T1000 (cell line): ENCODE measurements at regions not wholly inside any gene's neighbourhood (a gene's known extent, or its start where the extent isn't known, plus 50 kb on each side); places are given as distances from the start of the nearest gene placed in this dataset.
"Not testable (repeated sequence)": the region's sequence is repeated elsewhere in the genome, so short reads cannot be mapped to it uniquely, and the experiment has no call there.

ENCODE experiments used
- DNase-seq: peaks from one replicate; lab custom pipeline; 2025; ENCODE audit warnings: mixed read lengths; lab: John Stamatoyannopoulos, UW

- not testable (repeated sequence) for DNase-seq
These were observed 1497.2 kb upstream of the TPTE start for GRCh38 chr21:9024006-9024767.

- DNase-seq: not testable (repeated sequence)
These were observed 1494.5 kb upstream of the TPTE start for GRCh38 chr21:9026729-9027416.

- not testable (repeated sequence) for DNase-seq
These were observed 1494.0 kb upstream of the TPTE start for GRCh38 chr21:9027417-9027800.

DNA sequence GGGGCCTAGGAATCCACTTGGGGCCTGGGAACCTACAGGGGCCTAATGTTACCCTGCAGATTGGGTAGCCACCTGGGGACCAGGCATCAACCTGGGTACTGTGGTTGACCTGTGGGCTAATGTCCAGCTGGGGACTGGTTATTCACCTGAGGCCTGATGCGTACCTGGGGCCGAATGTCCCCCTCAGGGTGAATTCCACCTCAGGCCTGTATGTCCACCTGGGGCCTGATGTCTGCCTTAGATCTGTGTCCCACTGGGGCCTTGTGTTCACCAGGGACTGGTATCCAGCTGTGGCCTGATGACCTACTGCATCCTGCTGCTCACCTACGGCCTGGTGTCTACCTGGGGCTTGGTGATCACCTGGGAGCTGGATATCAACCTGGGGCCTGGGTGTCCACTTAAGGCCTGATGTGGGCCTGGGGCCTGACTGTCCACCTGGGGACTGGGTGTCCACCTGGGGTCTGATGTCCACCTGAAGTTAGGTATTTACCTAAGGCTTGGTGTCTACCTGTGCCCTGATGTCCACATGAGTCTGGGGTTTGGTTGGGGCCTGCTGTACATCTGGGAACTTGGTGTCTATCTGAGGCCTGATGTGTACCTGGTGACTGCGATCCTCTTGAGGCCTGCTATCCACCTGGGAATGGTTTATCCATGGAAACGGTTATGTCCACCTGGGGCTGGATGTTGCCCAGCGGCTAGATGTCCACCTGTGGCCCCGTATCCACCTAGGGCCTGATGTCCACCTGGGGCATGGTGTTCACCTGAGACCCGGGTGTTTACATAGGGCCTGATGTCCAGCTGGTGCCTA, 1492.6 kb upstream of the TPTE start:
- DNase-seq: not testable (repeated sequence)

DNA sequence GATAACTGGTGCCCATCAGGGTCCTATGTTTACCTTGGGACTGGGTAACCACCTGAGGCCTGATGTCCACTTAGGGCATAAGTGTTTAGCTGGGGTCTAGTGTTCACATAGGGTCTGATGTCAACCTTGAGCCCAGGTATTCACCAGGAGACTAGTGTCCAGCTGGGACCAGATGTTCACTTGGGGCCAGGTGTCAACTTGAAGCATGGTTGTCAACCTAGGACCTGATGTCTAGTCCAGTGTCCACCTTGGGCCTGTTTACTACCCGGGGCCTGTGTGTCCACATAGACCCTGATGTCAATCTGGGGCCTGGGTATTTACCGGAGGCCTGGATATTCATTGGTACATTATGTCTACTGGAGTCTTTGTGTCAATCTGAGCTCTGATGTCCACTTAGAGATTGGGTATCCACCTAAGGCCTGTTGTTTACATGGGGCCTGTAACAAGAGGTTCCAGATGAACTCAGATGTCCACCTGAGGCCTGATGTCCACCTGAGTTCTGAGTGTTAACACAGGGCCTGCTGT, 1491.2 kb upstream of the TPTE start:
- not testable (repeated sequence) for DNase-seq

- DNase-seq: not testable (repeated sequence)
These were observed 1489.7 kb upstream of the TPTE start for GRCh38 chr21:9031482-9032374.

DNA sequence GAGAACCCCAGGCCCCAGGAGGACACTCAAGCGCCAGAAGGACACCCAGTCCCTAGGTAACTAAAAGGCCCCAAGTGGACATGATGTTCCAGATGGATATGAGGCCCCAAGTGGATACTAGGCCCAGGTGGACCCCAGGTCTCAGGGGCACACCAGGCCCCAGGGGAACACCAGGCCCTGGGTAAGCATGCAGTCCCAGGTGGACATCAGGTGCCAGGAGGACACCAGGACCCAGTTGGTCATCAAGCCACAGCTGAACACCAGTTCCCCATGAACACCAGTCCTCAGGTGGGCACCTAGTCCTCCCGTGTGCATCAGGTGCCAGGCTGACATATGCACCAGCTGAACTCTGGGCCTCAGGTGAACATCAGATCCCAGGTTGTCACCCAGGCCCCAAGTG, 1488.8 kb upstream of the TPTE start:
- not testable (repeated sequence) for DNase-seq

DNA sequence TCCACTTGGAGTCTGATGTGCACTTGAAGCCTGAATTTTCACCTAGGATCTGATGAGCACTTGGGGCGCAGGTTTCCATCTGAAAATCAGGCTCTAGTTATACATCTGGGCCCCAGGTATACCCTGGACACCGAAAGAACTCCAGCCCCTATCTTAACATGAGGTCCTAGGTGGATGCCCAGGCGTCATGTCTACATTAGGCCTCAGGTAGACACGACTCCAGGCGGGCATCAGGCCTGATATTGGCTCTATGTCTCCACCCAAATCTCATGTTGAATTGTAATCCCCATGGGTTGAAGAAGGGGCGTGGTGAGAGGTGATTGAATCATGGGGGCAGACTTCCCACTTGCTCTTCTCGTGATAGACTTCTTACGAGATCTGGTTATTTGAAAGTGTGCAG, 1488.1 kb upstream of the TPTE start:
- DNase-seq: not testable (repeated sequence)

DNA sequence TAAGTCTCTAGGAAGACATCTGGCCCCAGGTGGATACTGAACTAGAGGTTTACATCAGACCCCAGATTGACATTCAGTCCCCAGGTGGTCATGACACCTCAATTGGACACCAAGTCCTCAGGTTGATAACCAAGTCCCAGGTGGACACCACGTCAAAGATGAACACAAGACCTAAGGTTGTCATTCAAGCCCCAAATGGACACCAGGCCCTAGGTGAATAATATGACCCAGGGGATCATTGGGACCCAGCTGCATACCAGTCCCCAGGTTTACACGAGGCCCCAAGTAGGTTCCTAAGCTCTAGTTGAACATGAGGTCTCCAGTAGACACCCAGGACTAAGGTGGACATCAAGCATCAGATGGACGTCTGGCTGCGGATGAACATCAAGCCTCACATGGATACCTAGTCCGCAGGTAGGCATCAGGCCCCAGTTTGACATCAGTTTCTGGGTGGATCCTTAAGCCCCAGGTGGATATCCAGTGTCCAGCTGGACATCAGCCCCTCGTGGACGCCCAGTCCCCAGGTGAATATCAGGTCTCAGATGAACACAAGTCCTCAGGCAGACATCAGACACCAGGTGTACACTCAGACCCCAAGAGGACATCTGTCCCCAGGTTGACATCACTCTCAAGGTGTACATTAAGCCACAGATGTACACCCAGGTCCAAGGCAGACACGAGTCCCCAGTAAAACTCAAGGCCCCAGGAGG, 1486.7 kb upstream of the TPTE start:
- not testable (repeated sequence) for DNase-seq

DNA sequence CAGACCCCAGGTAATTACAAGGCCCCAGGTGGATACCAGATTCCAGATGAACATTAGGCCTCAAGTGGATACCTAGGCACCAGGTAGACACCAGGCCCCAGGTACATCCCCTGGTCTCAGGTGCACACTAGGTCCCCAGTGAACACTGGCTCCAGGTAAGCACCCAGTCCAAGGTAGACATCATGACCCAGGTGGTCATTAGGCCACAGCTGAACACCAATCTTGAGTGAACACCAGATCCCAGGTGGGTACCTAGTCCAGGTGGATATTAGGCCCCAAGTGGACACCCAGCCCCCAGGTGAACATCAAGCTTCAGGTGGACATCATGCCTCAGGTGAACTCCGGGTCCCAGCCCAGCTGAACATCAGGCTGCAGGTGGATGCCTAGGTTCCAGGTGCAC, 1486.2 kb upstream of the TPTE start:
- not testable (repeated sequence) for DNase-seq

DNA sequence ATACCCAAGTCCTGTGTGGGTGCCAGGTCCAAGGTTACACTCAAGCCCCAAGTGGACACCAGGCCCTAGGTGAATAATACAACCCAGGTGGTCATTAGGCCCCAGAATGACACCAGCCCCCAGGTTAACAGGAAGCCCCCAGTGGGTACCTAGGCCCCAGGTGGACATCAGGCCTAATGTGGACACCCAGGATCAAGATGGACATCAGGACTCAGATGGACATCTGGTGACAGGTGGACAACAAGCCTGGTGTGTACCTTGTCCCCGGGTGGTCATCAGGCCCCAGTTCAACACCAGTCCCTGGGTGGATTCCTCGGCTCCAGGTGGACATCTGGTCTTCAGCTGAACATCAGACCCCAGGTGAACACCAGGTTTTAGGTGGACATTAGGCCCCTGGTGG, 1485.4 kb upstream of the TPTE start:
- DNase-seq: not testable (repeated sequence)

GRCh38 chr21:9036966-9037587, 1484.3 kb upstream of the TPTE start:
- DNase-seq: not testable (repeated sequence)

DNA sequence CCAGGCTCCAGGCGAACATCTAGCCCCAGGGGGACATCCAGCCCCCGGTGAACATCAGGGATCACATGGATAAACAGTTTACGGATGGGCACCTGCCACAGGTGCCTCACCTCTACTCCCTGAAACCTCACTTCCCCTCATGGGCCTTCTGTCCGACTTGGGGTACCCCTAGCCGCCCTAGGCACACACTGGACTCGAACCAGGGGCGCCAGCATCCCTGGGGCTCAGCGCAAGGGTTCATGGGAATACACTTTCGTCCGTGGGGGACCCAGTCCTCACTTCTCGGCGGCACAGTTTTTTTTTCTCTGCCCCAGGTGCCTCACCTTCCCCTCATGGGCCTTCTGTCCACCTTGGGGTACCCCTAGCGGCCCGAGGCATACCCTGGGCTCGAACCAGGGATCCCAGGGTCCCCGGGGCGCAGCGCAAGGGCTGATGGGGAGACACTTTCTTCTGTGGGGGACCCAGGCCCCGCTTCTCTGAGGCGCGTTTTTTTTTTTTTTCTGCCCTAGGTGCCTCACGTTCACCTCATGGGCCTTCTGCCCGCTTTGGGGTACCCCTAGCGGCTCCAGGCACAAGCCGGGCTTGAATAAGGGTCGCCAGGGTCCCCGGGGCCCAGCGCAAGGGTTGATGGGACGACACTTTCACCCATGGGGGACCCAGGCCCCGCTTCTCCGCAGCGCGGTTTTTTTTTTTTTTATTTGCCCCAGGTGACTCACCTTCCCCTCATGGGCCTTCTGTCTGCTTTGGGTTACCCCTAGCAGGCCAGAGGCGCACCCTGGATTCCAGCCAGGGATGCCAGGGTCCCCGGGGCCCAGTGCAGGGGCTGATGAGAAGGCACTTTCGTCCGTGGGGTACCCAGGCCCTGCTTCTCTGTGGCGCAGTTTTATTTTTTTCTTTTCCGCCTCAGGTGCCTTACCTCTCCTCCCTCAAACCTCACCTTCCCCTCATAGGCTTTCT, 1483.5 kb upstream of the TPTE start:
- DNase-seq: not testable (repeated sequence)

DNA sequence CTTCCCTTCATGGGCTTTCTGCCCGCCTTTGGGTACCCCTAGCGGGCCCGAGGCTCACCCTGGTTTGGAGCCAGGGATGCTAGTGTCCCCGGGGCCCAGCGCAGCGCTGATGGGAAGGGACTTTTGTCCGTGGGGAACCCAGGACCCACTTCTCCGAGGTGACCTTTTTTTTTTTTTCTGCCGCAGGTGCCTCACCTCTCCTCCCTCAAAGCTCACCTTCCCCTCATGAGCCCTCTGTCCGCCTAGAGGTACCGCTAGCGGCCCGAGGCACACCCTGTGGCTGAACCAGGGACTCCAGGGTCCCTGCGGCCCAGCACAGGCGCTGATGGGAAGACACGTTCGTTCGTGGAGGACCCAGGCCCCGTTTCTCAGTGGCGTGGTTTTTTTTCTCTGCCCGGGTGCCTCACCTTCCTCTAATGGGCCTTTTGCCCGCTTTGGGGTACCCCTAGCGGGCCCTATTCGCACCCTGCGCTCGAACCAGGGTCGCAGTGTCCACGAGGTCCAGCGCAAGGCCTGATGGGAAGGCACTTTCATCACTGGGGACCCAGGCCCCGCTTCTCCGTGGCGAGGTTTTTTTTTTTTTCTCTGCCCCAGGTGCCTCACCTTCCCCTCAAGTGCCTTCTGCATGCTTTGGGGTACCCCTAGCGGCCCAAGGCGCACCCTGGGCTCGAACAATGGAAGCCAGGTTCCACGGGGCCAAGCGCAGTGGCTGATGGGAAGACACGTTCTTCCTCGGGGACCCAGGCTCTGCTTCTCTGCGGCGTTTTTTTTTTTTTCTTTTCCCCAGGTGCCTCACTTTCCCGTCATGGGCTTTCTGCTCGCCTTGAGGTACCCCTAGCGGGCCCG, 1481.6 kb upstream of the TPTE start:
- not testable (repeated sequence) for DNase-seq

- not testable (repeated sequence) for DNase-seq
These were observed 1481.0 kb upstream of the TPTE start for GRCh38 chr21:9040406-9040805.

DNA sequence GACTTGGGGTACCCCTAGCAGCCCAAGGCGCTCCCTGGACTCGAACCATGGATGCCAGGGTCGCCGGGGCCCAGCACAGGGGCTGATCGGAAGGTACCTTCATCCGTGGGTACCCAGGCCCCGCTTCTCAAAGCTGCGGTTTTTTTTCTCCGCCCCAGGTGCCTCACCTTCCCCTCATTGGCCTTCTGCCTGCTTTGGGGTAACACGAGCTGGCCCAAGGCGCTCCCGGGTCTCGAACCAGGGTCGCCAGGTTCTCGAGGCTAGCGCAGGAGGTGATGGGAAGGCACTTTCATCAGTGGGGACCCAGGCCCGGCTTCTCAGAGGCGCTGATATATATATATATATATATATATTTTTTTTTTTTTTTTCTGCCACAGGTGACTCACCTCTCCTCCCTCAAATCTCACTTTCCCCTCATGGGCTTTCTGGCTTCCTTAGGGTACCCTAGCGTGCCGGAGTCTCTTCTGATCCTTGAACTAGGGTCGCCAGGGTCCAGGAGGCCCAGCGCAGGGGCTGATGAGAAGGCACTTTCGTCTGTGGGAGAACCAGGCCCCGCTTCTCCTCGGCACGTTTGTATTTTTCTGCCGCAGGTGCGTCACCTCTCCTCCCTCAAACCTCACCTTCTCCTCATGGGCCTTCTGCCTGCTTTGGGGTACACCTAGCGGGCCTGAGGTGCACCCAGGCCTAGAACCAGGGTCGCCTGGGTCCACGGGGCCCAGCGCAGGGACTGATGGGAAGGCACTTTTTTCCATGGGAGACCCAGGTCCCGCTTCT, 1480.0 kb upstream of the TPTE start:
- not testable (repeated sequence) for DNase-seq

- not testable (repeated sequence) for DNase-seq
These were observed 1478.3 kb upstream of the TPTE start for GRCh38 chr21:9043089-9043488.
